HepG2 (cell line): ENCODE measurements at regions not wholly inside any gene's neighbourhood (a gene's known extent, or its start where the extent isn't known, plus 50 kb on each side); places are given as distances from the start of the nearest gene placed in this dataset.

ENCODE experiments used
- ATAC-seq: fragments of 200-7000 bp; cut with Tn5 transposase; 3 replicates; pipeline ENCODE4 v1.9.1; 2020; ENCODE audit warnings: mild to moderate bottlenecking, moderate library complexity
- BruUV-seq: library from RNA; stranded (reverse); fragments of 400-500 nt; replicated peaks from 2 replicates; lab custom pipeline; 2021; lab: Mats Ljungman, UMichigan
- CTCF ChIA-PET: fragments of 300-600 bp; formaldehyde crosslinking; extraction: SDS; loops from one replicate; lab custom pipeline; 2021; ENCODE audit warnings: low total read pairs, inconsistent platforms, low intra/inter-chr PET ratio; lab: Yijun Ruan, JAX
- POLR2A ChIA-PET: fragments of 350-600 bp; sonication (Branson Sonifier 250); formaldehyde crosslinking; loops from one replicate; lab custom pipeline; 2020; ENCODE audit warnings: antibody characterized with exemption, inconsistent platforms; lab: Yijun Ruan, JAX
- DNase-seq: peaks from one replicate; pipeline ENCODE4 v3.0.0-alpha.2; 2015; ENCODE audit warnings: low spot score
- FAIRE-seq: peaks from 3 replicates; lab custom pipeline; 2011; peaks lifted over from hg19 to GRCh38; lab: Jason Lieb, UNC
- H2AFZ ChIP-seq: one replicate; pipeline ENCODE4 v1.6.1; 2011; ENCODE audit warnings: low read length, inconsistent platforms
- H3K27ac ChIP-seq: fragments of 300-600 bp; 3 replicates; pipeline ENCODE4 v1.8.0; 2011; ENCODE audit warnings: mixed run types, mild to moderate bottlenecking, mixed read lengths, low read length, inconsistent platforms; ENCODE audit not compliant: insufficient read depth; ENCODE audit errors: extremely low read length
- H3K27me3 ChIP-seq, 2 experiments: fragments of 200-600 bp in 1 of 2; 2 replicates in 1 of 2; 3 replicates in 1 of 2; pipeline versions ENCODE4 v1.6.0 to v1.8.0; 2011; ENCODE audit warnings: low read length in 2 of 2, mild to moderate bottlenecking in 2 of 2, moderate library complexity in 2 of 2, inconsistent platforms in 1 of 2; ENCODE audit not compliant: insufficient read depth in 2 of 2, control insufficient read depth in 1 of 2
- H3K36me3 ChIP-seq, 2 experiments: fragments of 200-600 bp in 1 of 2; replicated peaks in 1 of 2; 2 replicates in 1 of 2; 3 replicates in 1 of 2; pipeline versions ENCODE4 v1.5.1 to v1.8.0; 2011; ENCODE audit warnings: low read length in 2 of 2, inconsistent platforms in 1 of 2; ENCODE audit not compliant: insufficient read depth in 2 of 2, control insufficient read depth in 1 of 2
- H3K4me1 ChIP-seq: 2 replicates; pipeline ENCODE4 v1.5.1; 2012; ENCODE audit warnings: low read length, inconsistent platforms; ENCODE audit not compliant: insufficient read depth
- H3K4me2 ChIP-seq: 2 replicates; pipeline ENCODE4 v1.6.0; 2011; ENCODE audit warnings: low read depth, low read length, inconsistent platforms
- H3K4me3 ChIP-seq, 3 experiments: fragments of 200-600 bp in 1 of 3; sonication (generic), shearing (Covaris generic) in 1 of 3; replicated peaks in 1 of 3; 2 replicates each; pipeline ENCODE4 v1.5.1; 2011 to 2016; ENCODE audit warnings: low read length in 3 of 3, inconsistent platforms in 2 of 3, low read depth in 2 of 3, mild to moderate bottlenecking in 2 of 3, control low read depth in 1 of 3, mixed read lengths in 1 of 3; ENCODE audit not compliant: insufficient read depth in 1 of 3
- H3K79me2 ChIP-seq: one replicate; pipeline ENCODE4 v1.6.1; 2011; ENCODE audit warnings: low read length, inconsistent platforms; ENCODE audit not compliant: insufficient read depth
- H3K9ac ChIP-seq: 2 replicates; pipeline ENCODE4 v1.6.0; 2011; ENCODE audit warnings: mild to moderate bottlenecking, low read depth, low read length, inconsistent platforms; ENCODE audit not compliant: insufficient read depth
- H3K9me3 ChIP-seq: 2 replicates; pipeline ENCODE4 v1.5.1; 2012; ENCODE audit warnings: mild to moderate bottlenecking, low read length
- H4K20me1 ChIP-seq: 2 replicates; pipeline ENCODE4 v1.6.0; 2011; ENCODE audit warnings: inconsistent platforms, mild to moderate bottlenecking, low read length, moderate library complexity; ENCODE audit not compliant: insufficient read depth
- BRD4 ChIP-seq: sonication (generic); formaldehyde crosslinking; IDR thresholded peaks from 2 replicates; pipeline ENCODE4 v1.4.0; 2020; ENCODE audit warnings: missing genetic modification reagents
- GABPB1 ChIP-seq: IDR thresholded peaks from 2 replicates; pipeline ENCODE4 v1.6.1; 2016; ENCODE audit warnings: mild to moderate bottlenecking, missing genetic modification reagents, moderate library complexity, missing compliant biosample characterization
- GATAD1 ChIP-seq: IDR thresholded peaks from 2 replicates; pipeline ENCODE4 v1.6.1; 2016; ENCODE audit warnings: missing genetic modification reagents, missing compliant biosample characterization
- HMG20A ChIP-seq: IDR thresholded peaks from 2 replicates; pipeline ENCODE4 v1.6.1; 2016; ENCODE audit warnings: borderline replicate concordance
- JARID2 ChIP-seq: sonication (generic); formaldehyde crosslinking; IDR thresholded peaks from 2 replicates; pipeline ENCODE4 v1.8.1; 2023; ENCODE audit warnings: missing genetic modification reagents, inconsistent platforms; ENCODE audit not compliant: insufficient replicate concordance
- MBD4 ChIP-seq: IDR thresholded peaks from 2 replicates; pipeline ENCODE4 v1.6.1; 2012; ENCODE audit warnings: low read length, inconsistent platforms, borderline replicate concordance
- NCOR1 ChIP-seq: fragments of 200-600 bp; sonication (generic); IDR thresholded peaks from 2 replicates; pipeline ENCODE4 v1.7.0; 2017; ENCODE audit warnings: antibody characterized with exemption, low read length, borderline replicate concordance
- PHB2 ChIP-seq: fragments of 450-650 bp; IDR thresholded peaks from 2 replicates; pipeline ENCODE4 v1.6.1; 2018; ENCODE audit not compliant: partially characterized antibody
- TAF15 ChIP-seq: fragments of 200-400 bp; formaldehyde crosslinking; IDR thresholded peaks from one replicate; pipeline ENCODE4 v1.6.1; 2018; ENCODE audit warnings: mild to moderate bottlenecking, low read depth, low read length; ENCODE audit not compliant: poor library complexity, severe bottlenecking
- ZNF282 ChIP-seq: fragments of 450-650 bp; IDR thresholded peaks from 2 replicates; pipeline ENCODE4 v1.6.1; 2018; ENCODE audit not compliant: partially characterized antibody
- ZNF431 ChIP-seq: sonication (generic); formaldehyde crosslinking; IDR thresholded peaks from 2 replicates; pipeline ENCODE4 v1.9.0; 2022; ENCODE audit warnings: missing genetic modification reagents, low read depth, mild to moderate bottlenecking, borderline replicate concordance
- ZNF543 ChIP-seq: sonication (generic); formaldehyde crosslinking; IDR thresholded peaks from 2 replicates; pipeline ENCODE4 v1.4.0; 2020; ENCODE audit warnings: mild to moderate bottlenecking, missing genetic modification reagents
- ZNF547 ChIP-seq: sonication (generic); formaldehyde crosslinking; IDR thresholded peaks from 2 replicates; pipeline ENCODE4 v1.5.1; 2020; ENCODE audit warnings: mild to moderate bottlenecking, missing genetic modification reagents
- ZNF652 ChIP-seq: IDR thresholded peaks from 2 replicates; pipeline ENCODE4 v1.6.1; 2016; ENCODE audit warnings: low read depth, borderline replicate concordance
- ZNF792 ChIP-seq: IDR thresholded peaks from 2 replicates; pipeline ENCODE4 v1.6.1; 2016
- WGBS: methylation state at CpG from one replicate; pipeline ENCODE4 v1.1.6; 2017; ENCODE audit warnings: low lambda C conversion rate; 5-methylcytosine and 5-hydroxymethylcytosine counted together
- in situ Hi-C: cut with HindIII; loops from 2 replicates; pipeline ENCODE4 v1.10.0; 2017; ENCODE audit warnings: low pct_unique_long_range_greater_than_20kb; ENCODE audit not compliant: extremely low pct_ligation_motif_present
- intact Hi-C: fragments of 100-400 bp; cut with micrococcal nuclease; formaldehyde crosslinking; loops from one replicate; pipeline ENCODE4 v1.10.0; 2022; ENCODE audit not compliant: unreplicated experiment
- TF ChIP-seq, protein P1 (sequence below): sonication (generic); formaldehyde crosslinking; IDR thresholded peaks from 2 replicates; pipeline ENCODE4 v1.5.1; 2020; ENCODE audit warnings: missing genetic modification reagents, mild to moderate bottlenecking, borderline replicate concordance
- TF ChIP-seq, protein P2 (sequence below): sonication (generic); formaldehyde crosslinking; IDR thresholded peaks from 2 replicates; pipeline ENCODE4 v1.4.0; 2020; ENCODE audit warnings: missing genetic modification reagents
- TF ChIP-seq, protein P3 (sequence below): sonication (generic); formaldehyde crosslinking; IDR thresholded peaks from 2 replicates; pipeline ENCODE4 v1.4.0; 2020; ENCODE audit warnings: missing genetic modification reagents, borderline replicate concordance

GRCh38 chr3:145387211-145387610, 773.8 kb downstream of the PLOD2 start:
- Histone ChIP-seq H3K27ac (no peak overlapping the region), H3K27me3 (no peaks in the 10 kb centered on the region), H3K4me1 (no peaks in the 10 kb centered on the region), H3K9ac (no peak overlapping the region), H3K9me3 (no peaks in the 10 kb centered on the region), H3K4me2 (no peak overlapping the region), H4K20me1 (no peaks in the 10 kb centered on the region), H3K79me2 (no peaks in the 10 kb centered on the region), H3K36me3 (no peaks in the 10 kb centered on the region), H3K4me3 (no peak overlapping the region), H2AFZ (no peak overlapping the region)
- BruUV-seq = no TSS peak
- TF ChIP-seq ZNF543 (CRISPR knock-in tag) (no peak), ZNF547 (CRISPR knock-in tag) (no peak)
- intact Hi-C loops (no loop called here), in situ Hi-C loops (no loop called here)
- ATAC-seq (no peak), DNase-seq (no peak), FAIRE-seq (no peak)
- POLR2A ChIA-PET = no interaction called here
- CTCF ChIA-PET = no interaction called here

- intact Hi-C loops (no loop called here), in situ Hi-C loops (no loop called here)
- H3K4me3 ChIP-seq = no peak overlapping the region
- H3K4me1 ChIP-seq = no peaks in the 10 kb centered on the region
- ATAC-seq (no peak), FAIRE-seq (no peak), DNase-seq (no peak)
- H3K27ac ChIP-seq = no peak overlapping the region
- H3K27me3 ChIP-seq = no peaks in the 10 kb centered on the region; a peak in 1 of 5 replicates
- no peak overlapping the region for H2AFZ ChIP-seq
- 0% methylated on average over 2 of the region's 8 CpGs for WGBS
- H3K79me2 ChIP-seq = no peaks in the 10 kb centered on the region
- no peaks in the 10 kb centered on the region for H3K36me3 ChIP-seq
- H4K20me1 ChIP-seq = no peaks in the 10 kb centered on the region
- BruUV-seq = no TSS peak
- no peaks in the 10 kb centered on the region for H3K9me3 ChIP-seq
- CTCF ChIA-PET = no interaction called here
- no peak overlapping the region for H3K9ac ChIP-seq
- POLR2A ChIA-PET = no interaction called here
- no peak overlapping the region for H3K4me2 ChIP-seq
- TF ChIP-seq ZNF431 (CRISPR knock-in tag) (no peak), HMG20A (no peak), PHB2 (no peak), ZNF282 (no peak), MBD4 (no peak), GABPB1 (CRISPR knock-in tag) (no peak), GATAD1 (no peak), TAF15 (no peak), BRD4 (CRISPR knock-in tag) (no peak), ZNF792 (CRISPR knock-in tag) (no peak), NCOR1 (no peak), ZNF652 (no peak), JARID2 (no peak)
- TF ChIP-seq, protein P1, sequence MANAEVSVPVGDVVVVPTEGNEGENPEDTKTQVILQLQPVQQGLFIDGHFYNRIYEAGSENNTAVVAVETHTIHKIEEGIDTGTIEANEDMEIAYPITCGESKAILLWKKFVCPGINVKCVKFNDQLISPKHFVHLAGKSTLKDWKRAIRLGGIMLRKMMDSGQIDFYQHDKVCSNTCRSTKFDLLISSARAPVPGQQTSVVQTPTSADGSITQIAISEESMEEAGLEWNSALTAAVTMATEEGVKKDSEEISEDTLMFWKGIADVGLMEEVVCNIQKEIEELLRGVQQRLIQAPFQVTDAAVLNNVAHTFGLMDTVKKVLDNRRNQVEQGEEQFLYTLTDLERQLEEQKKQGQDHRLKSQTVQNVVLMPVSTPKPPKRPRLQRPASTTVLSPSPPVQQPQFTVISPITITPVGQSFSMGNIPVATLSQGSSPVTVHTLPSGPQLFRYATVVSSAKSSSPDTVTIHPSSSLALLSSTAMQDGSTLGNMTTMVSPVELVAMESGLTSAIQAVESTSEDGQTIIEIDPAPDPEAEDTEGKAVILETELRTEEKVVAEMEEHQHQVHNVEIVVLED (CRISPR knock-in tag) = no peak
- TF ChIP-seq, protein P2, sequence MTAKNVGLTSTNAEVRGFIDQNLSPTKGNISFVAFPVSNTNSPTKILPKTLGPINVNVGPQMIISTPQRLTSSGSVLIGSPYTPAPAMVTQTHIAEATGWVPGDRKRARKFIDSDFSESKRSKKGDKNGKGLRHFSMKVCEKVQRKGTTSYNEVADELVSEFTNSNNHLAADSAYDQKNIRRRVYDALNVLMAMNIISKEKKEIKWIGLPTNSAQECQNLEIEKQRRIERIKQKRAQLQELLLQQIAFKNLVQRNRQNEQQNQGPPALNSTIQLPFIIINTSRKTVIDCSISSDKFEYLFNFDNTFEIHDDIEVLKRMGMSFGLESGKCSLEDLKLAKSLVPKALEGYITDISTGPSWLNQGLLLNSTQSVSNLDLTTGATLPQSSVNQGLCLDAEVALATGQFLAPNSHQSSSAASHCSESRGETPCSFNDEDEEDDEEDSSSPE (CRISPR knock-in tag) = no peak
- TF ChIP-seq, protein P3, sequence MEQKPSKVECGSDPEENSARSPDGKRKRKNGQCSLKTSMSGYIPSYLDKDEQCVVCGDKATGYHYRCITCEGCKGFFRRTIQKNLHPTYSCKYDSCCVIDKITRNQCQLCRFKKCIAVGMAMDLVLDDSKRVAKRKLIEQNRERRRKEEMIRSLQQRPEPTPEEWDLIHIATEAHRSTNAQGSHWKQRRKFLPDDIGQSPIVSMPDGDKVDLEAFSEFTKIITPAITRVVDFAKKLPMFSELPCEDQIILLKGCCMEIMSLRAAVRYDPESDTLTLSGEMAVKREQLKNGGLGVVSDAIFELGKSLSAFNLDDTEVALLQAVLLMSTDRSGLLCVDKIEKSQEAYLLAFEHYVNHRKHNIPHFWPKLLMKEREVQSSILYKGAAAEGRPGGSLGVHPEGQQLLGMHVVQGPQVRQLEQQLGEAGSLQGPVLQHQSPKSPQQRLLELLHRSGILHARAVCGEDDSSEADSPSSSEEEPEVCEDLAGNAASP (CRISPR knock-in tag) = no peak
Measured at GRCh38 chr3:145395421-145395820, 765.6 kb downstream of the PLOD2 start.
